OCI-LY7 (cell line): ENCODE measurements at regions not wholly inside any gene's neighbourhood (a gene's known extent, or its start where the extent isn't known, plus 50 kb on each side); places are given as distances from the start of the nearest gene placed in this dataset.
"Not testable (repeated sequence)": the region's sequence is repeated elsewhere in the genome, so short reads cannot be mapped to it uniquely, and the experiment has no call there.

Experiments
- CTCF ChIP-seq: fragments of 200-600 bp; sonication (generic); conservative IDR thresholded peaks from 2 replicates; pipeline ENCODE4 v1.5.1; 2014; ENCODE audit warnings: mild to moderate bottlenecking, antibody characterized with exemption, low read length, moderate library complexity, mixed read lengths
- EZH2phosphoT487 ChIP-seq: fragments of 200-600 bp; sonication (generic); IDR thresholded peaks from 2 replicates; pipeline ENCODE4 v1.6.1; 2018; ENCODE audit warnings: low read depth, borderline replicate concordance, mild to moderate bottlenecking, mixed run types, antibody characterized with exemption, low read length, moderate library complexity, mixed read lengths

- TF ChIP-seq CTCF, EZH2phosphoT487: not testable (repeated sequence)
Observed at GRCh38 chr2:144901386-144901785, 381.5 kb upstream of the ZEB2 start.
